HG03342 (cell line): ENCODE measurements at regions not wholly inside any gene's neighbourhood (a gene's known extent, or its start where the extent isn't known, plus 50 kb on each side); places are given as distances from the start of the nearest gene placed in this dataset.

Source experiments
- ATAC-seq: cut with Tn5 transposase; IDR thresholded peaks from one replicate; pipeline ENCODE4 v1.9.1; 2021; ENCODE audit warnings: mild to moderate bottlenecking, moderate library complexity; ENCODE audit not compliant: unreplicated experiment

DNA sequence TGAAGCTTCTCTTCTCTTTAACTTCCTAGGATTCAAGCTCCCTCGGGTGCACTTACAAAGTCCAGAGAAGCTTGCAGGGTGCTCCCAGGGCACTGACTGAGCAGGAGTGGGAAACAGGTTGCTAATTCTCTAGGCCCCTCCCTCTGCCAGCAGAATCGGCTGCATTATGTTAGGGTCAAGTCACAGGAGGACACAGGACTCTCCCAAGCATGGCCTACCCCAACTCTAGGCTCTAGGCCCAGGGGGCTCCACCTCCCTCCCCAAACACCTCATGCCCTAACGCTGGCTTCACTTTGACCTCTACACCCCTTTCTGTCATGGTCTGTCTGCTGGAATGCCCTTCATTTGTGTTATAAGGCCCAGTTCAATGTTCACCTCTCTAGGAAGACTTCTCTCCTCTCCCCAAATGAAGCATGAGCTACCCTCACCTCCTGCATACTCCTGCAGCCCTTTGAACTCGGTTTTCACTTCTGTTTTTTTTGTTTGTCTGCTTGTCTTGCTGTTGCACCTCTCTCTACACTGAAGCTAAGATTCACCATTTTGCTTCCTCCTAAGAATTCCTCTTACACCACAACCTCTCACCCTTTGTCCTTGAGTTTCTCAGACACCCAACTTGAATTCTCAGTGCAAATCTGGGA, 521.8 kb upstream of the ID2 start:
- no peak for ATAC-seq

- ATAC-seq: no peak
Measured at GRCh38 chr2:8160959-8161358, 520.9 kb upstream of the ID2 start.

DNA sequence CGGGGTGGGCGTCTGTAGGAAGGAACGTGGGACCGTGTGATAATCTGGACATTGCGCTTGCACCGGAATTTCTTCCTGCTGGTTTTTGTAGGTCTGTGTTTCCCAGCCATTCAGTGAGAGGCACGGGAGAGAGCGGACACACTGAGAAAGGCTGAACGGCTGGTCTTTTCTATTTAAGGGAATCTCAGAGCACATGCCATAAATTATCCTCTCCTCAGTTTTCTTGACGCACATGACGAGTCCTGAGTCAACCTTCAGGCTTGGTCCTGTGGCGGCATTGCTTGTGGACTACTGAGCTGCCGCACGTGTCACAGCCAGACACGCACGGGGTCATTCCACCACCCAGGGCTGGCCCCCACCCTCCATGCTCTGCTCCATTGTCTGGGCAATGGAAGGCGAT, 519.3 kb upstream of the ID2 start:
- ATAC-seq: no peak

DNA sequence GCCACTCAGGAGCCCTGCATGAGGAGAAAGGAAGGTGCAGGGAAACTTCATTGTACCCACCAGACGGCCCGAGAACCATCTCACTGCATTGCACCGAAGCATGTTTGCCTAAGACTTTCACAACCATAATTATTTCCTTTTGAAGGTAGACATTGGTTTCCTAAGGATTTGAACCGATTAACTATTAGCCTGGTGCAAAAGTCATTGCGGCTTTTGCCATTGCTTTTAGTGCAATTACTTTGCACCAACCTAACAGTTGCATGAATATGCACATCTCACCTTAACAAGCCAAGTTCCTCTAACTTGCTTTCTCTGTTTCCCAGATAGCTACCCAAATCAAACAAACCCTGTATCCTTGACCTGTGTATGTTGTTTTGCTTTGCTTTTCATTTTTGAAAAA, 516.3 kb upstream of the ID2 start:
- ATAC-seq: no peak

DNA sequence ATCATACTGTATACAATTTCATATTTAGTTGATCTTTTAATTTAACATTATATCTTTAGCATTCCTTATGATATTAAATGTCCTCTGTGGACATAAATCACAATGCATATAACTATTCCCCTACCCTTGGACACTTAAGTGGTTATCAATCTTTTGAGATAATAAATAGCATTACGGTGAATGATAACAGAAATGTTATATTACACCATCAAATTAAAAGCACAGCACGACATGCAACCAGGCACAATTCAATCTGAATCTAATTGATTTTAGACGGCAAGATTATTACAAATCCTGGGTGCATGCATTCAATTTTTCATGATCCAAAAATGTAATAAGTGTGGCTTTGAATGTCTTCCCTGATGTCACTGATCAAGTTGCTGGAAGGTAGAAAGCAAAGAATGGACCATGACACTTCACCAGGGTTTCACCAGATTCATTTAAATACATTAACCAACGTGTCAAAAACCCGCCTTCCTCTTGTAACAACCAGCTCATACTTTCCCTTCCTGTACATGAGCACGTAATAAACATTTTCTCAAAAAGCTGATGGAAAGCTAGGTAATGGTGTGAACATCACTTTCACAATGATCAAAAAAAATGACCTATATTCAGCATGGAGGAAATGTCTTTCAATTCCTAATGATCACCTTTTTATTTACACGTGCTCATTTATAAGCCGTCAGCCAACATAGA, 513.7 kb upstream of the ID2 start:
- ATAC-seq: no peak

DNA sequence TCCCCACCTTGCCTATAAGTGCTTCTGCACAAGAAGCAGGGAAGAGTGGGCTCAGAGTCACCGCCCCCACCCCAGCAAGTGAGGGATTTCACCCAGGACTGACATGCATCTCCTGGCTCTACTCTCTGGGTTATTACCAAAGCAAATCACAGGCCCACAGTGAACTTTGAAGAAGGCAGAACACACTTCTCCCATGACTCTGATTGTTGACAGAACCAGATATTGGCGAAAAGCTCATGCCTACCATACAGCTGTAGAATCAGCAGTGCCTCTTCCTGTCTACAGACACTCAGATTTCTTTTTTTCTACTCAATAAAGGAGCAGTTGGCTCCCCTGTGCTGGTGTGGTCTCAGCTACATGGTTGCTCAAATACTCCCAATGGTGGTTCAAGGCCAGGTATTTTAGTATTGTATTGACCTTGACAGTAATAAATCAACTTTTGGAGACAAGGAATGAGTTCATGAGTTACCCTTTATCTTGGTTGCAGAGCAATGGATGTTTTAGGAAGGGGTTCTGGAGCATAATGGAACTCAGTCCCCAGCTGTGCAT, 512.9 kb upstream of the ID2 start:
- ATAC-seq: no peak

DNA sequence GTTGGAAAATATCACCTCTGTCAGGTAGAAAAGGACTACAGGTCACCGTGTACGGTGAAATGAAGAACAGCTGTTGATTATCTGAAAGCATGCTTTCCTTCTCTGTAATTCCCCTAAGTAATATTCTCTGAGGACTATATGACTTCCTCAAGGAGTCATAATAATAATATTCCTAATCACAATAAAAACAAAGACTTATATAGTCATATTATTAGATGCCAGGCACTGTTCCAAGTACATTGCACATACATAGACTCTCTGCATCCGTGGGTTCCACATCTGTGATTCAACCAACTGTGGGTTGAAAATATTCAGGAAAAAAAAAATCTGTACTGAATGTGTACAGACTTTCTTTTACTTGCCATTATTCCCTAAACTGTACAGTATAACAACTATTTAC, 512.4 kb upstream of the ID2 start:
- ATAC-seq: no peak

GRCh38 chr2:8170552-8171327, 511.1 kb upstream of the ID2 start:
- no peak for ATAC-seq

DNA sequence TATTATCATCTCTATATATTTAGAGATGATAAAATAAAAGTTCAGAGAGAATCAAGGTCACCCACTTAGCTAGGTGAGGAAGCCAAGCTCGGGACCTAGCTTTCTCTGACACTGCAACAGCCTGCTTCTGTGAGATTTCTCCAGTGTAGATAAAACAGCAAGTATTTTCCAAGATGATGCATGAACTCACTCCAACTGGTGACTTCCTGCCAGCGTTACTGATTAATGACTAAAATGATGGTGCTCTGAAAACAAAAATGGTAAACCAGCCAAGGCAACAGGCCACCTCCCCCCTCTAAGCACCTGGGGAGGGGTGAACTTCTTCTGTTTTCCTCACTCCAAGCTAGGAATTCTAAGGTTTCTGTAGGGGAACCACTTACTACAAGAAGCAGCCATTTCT, 510.2 kb upstream of the ID2 start:
- ATAC-seq: no peak

- no peak for ATAC-seq
Measured at GRCh38 chr2:8172661-8173060, 509.2 kb upstream of the ID2 start.

DNA sequence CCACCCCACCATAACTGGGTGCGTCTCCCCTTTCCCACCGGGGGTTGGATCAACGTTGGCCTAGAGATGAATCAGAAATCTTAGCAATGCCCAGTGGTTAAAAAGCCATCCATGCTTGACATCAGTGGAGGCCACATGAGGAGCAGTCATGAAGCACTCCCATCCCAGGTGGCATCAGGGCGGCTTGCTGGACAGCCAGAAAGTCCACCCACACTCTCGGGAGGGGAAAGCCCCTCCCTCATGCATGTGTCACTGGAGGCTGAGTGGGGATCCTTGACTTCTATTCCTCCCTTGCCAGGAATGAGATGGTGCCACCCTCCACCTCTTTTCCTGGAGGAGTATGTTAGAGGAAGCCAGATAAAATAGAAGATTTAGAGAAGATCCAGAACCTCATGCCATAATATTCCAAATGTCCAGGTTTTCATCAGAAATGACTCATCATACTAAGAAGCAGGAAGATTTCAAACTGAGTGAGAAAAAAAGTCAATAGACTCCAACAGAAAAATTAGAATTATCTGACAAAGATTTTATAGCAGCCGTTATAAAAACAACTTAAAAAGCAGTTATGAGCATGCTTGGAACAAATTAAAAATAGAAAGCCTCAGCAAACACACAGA, 507.1 kb upstream of the ID2 start:
- no peak for ATAC-seq

DNA sequence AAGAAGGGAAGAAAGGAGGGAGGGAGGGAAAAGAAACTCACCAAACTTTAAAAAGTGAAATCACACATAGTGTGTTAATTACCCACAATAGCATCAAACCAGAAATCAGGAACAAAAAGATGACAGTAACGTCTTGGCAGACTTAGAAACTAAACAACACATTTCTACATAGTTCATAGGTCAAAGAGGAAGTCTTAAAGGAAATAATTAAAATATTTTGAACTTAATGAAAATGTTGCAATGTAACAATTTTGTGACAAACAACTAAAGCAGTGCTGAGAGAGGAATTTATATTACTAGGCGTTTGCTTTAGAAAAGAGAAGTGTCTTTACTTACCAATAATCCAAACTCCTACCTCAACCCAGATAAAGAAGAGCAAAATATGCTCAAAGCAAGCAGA, 505.0 kb upstream of the ID2 start:
- ATAC-seq: no peak

DNA sequence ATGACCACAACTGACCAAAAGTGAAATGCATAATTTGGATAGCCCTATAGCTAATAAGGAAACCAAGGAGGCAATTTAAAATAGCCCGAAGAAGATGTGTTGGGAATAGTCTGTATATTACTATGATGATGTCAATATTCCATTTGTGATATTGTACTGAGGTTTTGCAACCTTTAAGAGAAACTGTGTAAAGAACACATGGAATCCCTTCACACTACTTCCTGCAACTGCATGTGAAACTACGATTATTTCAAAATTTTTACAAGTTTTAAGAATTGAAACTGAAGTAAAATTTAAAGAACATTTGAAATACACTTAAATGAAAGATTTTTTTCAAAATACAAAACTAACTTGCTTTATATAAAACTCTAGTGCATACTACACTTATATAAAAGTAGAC, 504.3 kb upstream of the ID2 start:
- ATAC-seq: no peak

- no peak for ATAC-seq
Measured at GRCh38 chr2:8178911-8179310, 502.9 kb upstream of the ID2 start.

- ATAC-seq: no peak
Measured at GRCh38 chr2:8189316-8189715, 492.5 kb upstream of the ID2 start.

GRCh38 chr2:8190279-8190678, 491.6 kb upstream of the ID2 start:
- ATAC-seq: no peak

DNA sequence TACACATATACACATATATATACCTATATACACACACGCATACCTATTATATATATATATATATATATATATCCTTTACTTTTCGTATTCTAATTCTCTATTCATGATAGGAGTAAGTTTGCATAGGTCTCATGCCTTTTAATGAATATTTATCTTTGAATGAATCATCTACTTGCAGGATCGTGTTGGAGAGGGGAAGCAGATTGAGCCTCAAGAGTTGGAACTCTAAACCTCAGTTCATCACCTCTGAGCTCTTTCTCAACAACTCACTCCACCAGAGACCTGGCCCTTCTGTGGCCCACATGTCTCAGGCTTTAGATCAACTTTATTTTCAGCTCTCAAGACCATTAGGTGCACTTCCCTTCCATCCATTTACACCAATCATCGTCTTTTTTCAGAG, 490.4 kb upstream of the ID2 start:
- no peak for ATAC-seq

DNA sequence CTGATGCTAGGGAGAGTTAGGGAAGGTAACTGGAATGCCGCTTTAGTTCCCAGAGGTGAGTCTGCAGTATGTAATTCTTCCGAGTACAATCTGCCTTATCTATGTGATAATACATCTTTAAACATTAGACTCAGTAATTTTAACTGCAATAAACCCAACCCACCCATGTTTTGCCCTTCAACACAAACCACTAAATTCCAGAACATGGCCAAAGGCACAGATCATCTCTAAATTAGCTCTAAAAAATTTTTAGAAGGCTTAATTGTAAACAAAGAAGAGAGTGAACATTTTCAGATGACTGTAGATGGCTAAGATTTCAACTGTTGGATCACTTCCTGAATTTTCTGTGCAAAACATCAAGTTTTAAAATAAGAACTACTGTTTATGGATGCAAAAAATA, 488.7 kb upstream of the ID2 start:
- no peak for ATAC-seq

- ATAC-seq: no peak
Measured at GRCh38 chr2:8193686-8194615, 487.9 kb upstream of the ID2 start.

- no peak for ATAC-seq
Measured at GRCh38 chr2:8195784-8196183, 486.1 kb upstream of the ID2 start.
